ENCODE measurements at regions not wholly inside any gene's neighbourhood (a gene's known extent, or its start where the extent isn't known, plus 50 kb on each side); places are given as distances from the start of the nearest gene placed in this dataset.

DNA sequence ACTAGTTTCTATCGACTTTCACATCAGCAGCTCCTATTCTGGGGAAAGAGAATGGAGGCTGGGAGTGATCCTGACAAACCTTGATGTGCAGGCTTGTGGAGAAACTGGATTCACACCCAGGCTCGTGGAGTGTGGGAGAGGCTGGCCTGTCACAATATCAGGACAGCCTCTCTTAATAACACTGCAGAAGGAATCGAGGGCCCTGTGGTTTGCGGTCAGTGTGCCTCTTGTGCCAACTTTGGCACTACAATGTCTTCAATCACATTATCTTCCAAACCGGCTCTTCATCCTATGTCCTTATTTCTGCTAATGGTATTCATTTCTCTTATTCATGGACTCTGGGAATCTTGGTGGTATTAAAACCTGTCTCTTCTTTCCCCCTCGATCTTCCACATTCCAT lies 92.7 kb downstream of the PRL start:
- TF ChIP-seq, protein P1, sequence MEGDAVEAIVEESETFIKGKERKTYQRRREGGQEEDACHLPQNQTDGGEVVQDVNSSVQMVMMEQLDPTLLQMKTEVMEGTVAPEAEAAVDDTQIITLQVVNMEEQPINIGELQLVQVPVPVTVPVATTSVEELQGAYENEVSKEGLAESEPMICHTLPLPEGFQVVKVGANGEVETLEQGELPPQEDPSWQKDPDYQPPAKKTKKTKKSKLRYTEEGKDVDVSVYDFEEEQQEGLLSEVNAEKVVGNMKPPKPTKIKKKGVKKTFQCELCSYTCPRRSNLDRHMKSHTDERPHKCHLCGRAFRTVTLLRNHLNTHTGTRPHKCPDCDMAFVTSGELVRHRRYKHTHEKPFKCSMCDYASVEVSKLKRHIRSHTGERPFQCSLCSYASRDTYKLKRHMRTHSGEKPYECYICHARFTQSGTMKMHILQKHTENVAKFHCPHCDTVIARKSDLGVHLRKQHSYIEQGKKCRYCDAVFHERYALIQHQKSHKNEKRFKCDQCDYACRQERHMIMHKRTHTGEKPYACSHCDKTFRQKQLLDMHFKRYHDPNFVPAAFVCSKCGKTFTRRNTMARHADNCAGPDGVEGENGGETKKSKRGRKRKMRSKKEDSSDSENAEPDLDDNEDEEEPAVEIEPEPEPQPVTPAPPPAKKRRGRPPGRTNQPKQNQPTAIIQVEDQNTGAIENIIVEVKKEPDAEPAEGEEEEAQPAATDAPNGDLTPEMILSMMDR (IDR thresholded peaks at IDR 0.05; ENCODE audit: borderline replicate concordance, extremely low read depth, low read length, poor library complexity, severe bottlenecking), result no peak
- no peak for TF ChIP-seq EZH2 (IDR thresholded peaks at IDR 0.05; ENCODE audit: borderline replicate concordance, low read depth, low read length, severe bottlenecking)
